ENCODE measurements at regions not wholly inside any gene's neighbourhood (a gene's known extent, or its start where the extent isn't known, plus 50 kb on each side); places are given as distances from the start of the nearest gene placed in this dataset.
"Not testable (repeated sequence)": the region's sequence is repeated elsewhere in the genome, so short reads cannot be mapped to it uniquely, and the experiment has no call there.

- peak in 17 of 58 donors; percentile 2 to 53 (median 35) for DNase-seq
Observed at GRCh38 chr11:10973416-10973815, 115.6 kb upstream of the ZBED5 start.

DNA sequence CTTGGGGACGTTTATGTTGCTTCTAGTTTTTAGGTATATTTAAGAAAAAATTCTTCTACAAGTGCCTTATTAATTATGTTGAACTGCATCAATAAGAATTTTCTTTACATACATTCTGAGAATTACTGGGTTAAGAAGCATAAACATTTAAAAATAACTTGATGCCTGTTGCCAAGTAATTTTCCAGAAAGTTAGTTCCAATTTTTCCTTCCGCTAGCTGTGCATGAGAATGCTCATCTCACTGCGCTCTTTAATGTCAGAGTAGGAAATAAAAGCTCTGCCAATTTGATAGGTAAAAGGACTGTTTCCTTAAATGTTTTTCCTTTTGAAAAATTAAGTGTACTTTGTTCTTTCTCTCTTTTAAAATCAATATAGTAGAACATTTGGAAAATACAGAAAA, 113.1 kb upstream of the ZBED5 start:
- DNase-seq = no peak

DNA sequence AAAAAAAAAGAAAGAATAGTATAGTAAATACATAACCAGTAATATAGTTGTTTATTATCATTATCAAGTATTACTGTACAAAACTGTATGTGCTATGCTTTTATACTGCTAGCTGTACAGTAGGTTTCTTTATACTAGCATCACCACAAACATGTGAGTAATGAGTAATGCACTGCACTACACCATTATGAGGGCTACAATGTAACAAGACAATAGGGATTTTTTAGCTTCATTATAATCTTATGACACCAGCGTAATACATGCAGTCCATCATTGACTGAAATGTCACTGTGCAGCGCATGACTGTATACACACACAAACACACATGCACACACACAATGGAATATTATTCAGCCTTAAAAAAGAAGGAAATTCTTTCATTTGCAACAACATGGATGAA, 111.5 kb upstream of the ZBED5 start:
- no peak for DNase-seq

DNA sequence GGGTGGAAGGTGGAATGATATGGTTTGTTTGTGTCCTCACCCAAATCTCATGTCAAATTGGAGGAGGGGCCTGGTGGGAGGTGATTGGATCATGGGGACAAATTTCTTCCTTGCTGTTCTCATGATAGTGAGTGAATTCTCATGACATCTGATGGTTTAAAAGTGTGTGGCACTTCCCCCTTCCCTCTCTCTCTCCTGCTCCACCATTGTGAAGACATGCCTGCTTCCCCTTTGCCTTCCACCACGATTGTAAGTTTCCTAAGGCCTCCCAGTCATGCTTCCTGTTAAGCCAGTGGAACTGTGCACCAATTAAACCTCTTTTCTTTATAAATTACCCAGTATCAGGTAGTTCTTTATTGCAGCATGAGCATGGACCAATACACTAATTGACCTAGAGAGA, 99.0 kb upstream of the ZBED5 start:
- not testable (repeated sequence) for DNase-seq

DNA sequence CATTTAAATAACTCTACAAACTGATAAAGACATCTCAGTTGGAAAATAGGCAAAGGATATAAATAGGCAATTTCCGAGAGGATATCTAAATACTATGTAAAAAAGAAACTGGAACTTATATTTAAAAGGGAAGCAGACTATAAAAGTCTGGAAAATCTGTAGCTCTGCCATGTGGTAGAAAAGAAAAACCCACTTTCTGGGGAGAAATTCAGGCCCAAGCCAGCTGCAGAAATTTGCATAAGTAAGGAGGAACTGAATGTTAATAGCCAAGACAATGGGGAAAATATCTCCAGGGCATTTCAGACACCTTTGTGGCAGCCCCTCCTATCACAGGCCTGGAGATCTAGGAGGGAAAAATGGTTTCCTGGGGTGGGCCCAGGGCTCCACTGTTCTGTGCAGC, 97.8 kb upstream of the ZBED5 start:
- DNase-seq = no peak

- no peak for DNase-seq
Observed at GRCh38 chr11:10954184-10954583, 96.3 kb upstream of the ZBED5 start.

DNA sequence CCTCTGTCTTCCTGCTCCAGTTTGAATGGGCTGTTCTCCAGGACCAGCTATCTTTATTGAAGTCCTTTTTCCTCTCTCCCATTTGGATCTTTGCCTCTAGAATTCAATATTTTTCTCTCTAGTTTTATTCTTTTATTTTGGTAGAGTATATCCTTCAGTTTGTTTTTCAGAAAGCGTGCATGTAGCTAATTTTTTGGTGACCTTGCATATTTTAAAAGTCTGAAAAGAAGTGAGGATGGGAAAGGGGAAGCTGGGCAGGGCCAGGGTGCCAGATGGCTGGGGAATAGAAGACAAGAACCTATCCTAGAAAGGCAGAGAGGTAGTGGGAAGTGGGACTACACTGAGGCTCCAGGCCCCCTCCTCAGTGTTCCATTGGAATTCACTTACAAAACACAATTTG, 95.0 kb upstream of the ZBED5 start:
- no peak for DNase-seq

DNA sequence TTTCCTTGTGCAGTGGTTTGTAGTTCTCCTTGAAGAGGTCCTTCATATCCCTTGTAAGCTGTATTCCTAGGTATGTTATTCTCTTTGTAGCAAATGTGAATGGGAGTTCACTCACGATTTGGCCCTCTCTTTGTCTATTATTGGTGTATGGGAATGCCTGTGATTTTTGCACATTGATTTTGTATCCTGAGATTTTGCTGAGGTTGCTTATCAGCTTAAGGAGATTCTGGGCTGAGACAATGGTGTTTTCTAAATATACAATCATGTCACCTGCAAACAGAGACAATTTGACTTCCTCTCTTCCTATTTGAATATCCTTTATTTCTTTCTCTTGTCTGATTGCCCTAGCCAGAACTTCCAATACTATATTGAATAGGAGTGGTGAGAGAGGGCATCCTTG, 90.1 kb upstream of the ZBED5 start:
- DNase-seq = not testable (repeated sequence)

GRCh38 chr11:10946072-10946471, 88.2 kb upstream of the ZBED5 start:
- no peak for DNase-seq

DNA sequence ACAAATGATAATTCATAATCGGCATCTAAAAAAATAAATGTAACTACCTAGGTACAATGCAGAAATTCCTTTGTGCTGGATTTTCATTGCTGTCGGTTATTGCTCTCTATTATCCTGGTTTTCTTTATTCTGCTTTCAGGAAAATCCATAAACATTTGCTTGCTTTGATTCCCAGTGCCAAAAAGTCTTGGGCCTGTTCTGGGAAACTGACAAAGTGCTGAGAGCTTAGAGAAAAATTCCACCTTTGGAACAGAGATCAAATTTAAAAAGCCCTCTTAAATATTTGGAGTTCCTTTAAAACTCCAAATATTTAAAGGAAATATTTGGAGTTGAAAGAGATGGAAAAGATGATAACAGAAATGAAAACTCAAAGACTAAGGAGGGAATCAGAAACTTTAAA, 87.3 kb upstream of the ZBED5 start:
- DNase-seq = no peak

DNA sequence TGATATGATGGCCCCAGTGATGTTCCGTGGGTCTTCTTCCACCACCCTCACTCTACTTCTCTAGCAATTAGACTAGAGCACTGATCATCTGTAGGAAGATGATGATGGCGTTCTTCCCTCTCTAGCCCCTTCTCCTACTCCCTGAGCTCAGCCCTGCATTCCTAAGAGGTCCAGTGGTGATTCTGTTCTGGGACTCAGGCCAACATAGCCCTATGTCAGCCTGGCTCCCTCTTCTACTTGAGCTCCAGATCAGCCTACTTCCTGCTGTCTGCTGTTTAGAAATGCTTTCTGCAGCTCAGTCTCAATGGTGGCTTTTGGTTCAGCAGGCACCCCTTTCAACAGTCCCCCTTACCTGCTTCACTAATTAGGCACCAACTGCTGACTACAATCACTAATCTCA, 86.1 kb upstream of the ZBED5 start:
- no peak for DNase-seq

GRCh38 chr11:10942620-10943019, 84.8 kb upstream of the ZBED5 start:
- no peak for DNase-seq

DNA sequence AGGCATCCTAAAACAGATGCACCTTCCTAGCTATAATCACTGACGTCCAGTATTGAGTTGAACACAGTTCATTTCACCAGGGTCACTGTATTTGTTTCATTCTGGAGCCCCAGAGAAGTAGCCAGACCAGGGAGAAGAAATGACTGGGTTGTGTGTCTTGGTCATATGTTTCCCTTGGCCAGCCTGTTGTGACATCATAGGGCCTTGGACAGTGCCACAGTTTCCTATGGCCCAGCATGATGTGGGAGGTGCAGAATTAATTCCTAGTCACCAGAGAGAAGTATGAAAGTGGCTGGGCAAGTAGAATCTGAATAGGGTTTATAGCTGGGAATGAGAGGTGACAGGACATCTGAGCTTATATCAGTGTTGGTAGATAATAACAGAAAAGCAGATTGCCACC, 84.0 kb upstream of the ZBED5 start:
- no peak for DNase-seq

DNA sequence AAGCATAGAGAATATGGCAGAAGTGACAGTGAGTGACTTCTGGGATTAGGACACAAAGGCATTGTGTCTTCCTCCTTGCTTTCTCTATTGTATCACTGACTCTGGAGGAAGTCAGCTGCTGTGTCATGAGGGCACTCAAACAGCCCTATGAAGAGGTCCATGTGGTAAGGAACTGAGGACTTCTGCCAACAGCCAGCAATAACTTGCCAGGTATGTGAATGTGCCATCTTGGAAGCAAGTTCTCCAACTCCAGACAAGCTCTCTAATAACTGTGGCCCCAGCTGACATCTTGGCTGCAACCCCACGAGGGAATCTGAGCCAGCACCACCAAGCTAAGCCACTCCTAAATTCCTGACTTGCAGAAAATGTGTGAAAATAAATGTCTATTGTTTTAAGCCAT, 83.6 kb upstream of the ZBED5 start:
- peak in 16 of 58 donors; percentile 6 to 64 (median 22) for DNase-seq

GRCh38 chr11:10938650-10939387, 81.0 kb upstream of the ZBED5 start:
- DNase-seq = no peak

- DNase-seq = no peak
Observed at GRCh38 chr11:10938231-10938630, 80.4 kb upstream of the ZBED5 start.

- DNase-seq = no peak
Observed at GRCh38 chr11:10937385-10937771, 79.5 kb upstream of the ZBED5 start.

- DNase-seq = no peak
Observed at GRCh38 chr11:10936626-10937384, 79.0 kb upstream of the ZBED5 start.

DNA sequence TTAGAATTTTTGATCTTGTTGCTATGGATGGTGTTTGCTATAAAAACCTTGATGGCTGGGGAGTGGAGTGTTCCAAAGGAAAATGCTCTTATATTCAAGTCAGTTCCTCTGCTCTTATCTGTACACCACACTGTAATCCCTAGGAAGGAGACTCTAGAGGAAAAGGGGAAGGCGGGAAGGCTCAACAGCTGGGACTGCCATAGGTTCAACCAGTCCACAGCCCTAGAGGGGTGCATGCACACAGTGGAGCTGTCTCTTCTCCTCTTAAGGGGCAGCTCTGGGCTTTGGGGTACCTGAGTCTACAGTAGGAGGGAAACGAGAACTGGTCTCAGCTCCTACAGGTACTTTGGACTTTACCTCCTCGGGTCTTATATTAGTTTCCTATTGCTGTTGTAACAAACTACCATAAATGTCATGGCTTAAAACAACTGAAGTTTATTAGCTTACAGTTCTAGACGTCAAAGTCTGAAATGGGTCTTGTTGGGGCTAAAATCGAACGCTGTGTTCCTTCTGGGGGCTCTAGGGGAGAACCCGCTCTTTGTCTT, 77.2 kb upstream of the ZBED5 start:
- no peak for DNase-seq

- no peak for DNase-seq
Observed at GRCh38 chr11:10934293-10934860, 76.5 kb upstream of the ZBED5 start.

- DNase-seq = peak; percentile 11 to 92 (median 80)
Observed at GRCh38 chr11:10933455-10934292, 75.8 kb upstream of the ZBED5 start.

Measured in anterior cingulate cortex (tissue), 58 donors.